AML-193 (cell line): ENCODE measurements at regions not wholly inside any gene's neighbourhood (a gene's known extent, or its start where the extent isn't known, plus 50 kb on each side); places are given as distances from the start of the nearest gene placed in this dataset.
"Not testable (repeated sequence)": the region's sequence is repeated elsewhere in the genome, so short reads cannot be mapped to it uniquely, and the experiment has no call there.

ENCODE experiments used
- DNase-seq, 2 experiments: peaks; one replicate each; lab custom pipeline; 2025; lab: John Stamatoyannopoulos, UW

- DNase-seq, result no peak
Measured at GRCh38 chr2:22970284-22970975, 414.5 kb upstream of the KLHL29 start.

- DNase-seq, result no peak
Measured at GRCh38 chr2:22970991-22971390, 414.0 kb upstream of the KLHL29 start.

GRCh38 chr2:22981785-22982184 is 403.2 kb upstream of the KLHL29 start:
- no peak for DNase-seq

- not testable (repeated sequence) for DNase-seq
Measured at GRCh38 chr2:22984152-22984551, 400.8 kb upstream of the KLHL29 start.

GRCh38 chr2:22990246-22990645 is 394.7 kb upstream of the KLHL29 start:
- no peak for DNase-seq

GRCh38 chr2:22991844-22992243 is 393.1 kb upstream of the KLHL29 start:
- DNase-seq, result no peak

GRCh38 chr2:22992441-22992840 is 392.5 kb upstream of the KLHL29 start:
- no peak for DNase-seq

- DNase-seq, result no peak
Measured at GRCh38 chr2:22993250-22993649, 391.7 kb upstream of the KLHL29 start.

GRCh38 chr2:22995576-22995975 is 389.4 kb upstream of the KLHL29 start:
- no peak for DNase-seq

- no peak for DNase-seq
Measured at GRCh38 chr2:22996911-22997310, 388.1 kb upstream of the KLHL29 start.

- no peak for DNase-seq
Measured at GRCh38 chr2:22998359-22998758, 386.6 kb upstream of the KLHL29 start.

- DNase-seq, result no peak
Measured at GRCh38 chr2:22999951-23000350, 385.0 kb upstream of the KLHL29 start.

GRCh38 chr2:23002234-23002633 is 382.7 kb upstream of the KLHL29 start:
- DNase-seq, result no peak

GRCh38 chr2:23005469-23005868 is 379.5 kb upstream of the KLHL29 start:
- DNase-seq, result no peak

GRCh38 chr2:23007631-23008235 is 377.2 kb upstream of the KLHL29 start:
- no peak for DNase-seq

- no peak for DNase-seq
Measured at GRCh38 chr2:23008440-23008839, 376.5 kb upstream of the KLHL29 start.

- no peak for DNase-seq
Measured at GRCh38 chr2:23008951-23009350, 376.0 kb upstream of the KLHL29 start.

- DNase-seq, result no peak
Measured at GRCh38 chr2:23009545-23010149, 375.3 kb upstream of the KLHL29 start.

GRCh38 chr2:23012499-23012898 is 372.5 kb upstream of the KLHL29 start:
- no peak for DNase-seq

- DNase-seq, result no peak
Measured at GRCh38 chr2:23015651-23016200, 369.3 kb upstream of the KLHL29 start.

- DNase-seq, result no peak
Measured at GRCh38 chr2:23019476-23019875, 365.5 kb upstream of the KLHL29 start.

- DNase-seq, result no peak
Measured at GRCh38 chr2:23020659-23021058, 364.3 kb upstream of the KLHL29 start.
